Heart left ventricle (tissue), 13 donors: ENCODE measurements at regions not wholly inside any gene's neighbourhood (a gene's known extent, or its start where the extent isn't known, plus 50 kb on each side); places are given as distances from the start of the nearest gene placed in this dataset.

Source experiments
- POLR2A ChIP-seq, 2 donors: fragments of 450-650 bp; IDR thresholded peaks; one replicate each; pipeline ENCODE4 v1.6.1; 2017; ENCODE audit warnings: antibody characterized with exemption in 2 of 2, mild to moderate bottlenecking in 2 of 2, moderate library complexity in 2 of 2
- TF ChIP-seq, protein P1 (sequence below), 12 donors: fragments of 200-600 bp; sonication (generic) in 4 of 12; IDR thresholded peaks; one replicate each; pipeline versions ENCODE4 v1.5.0 to v1.8.0; 2018 to 2022; ENCODE audit warnings: antibody characterized with exemption in 12 of 12, mild to moderate bottlenecking in 5 of 12
- donor health status: ischemic (EF 13 %, LVEDD 7.1; RV severe dilation, severe dysfunction).
- donor health status: DM: no; HTN: yes; CAD: no.
- donor health status: DM: no; HTN: no; CAD: no.
- donor health status: ischemic (EF 25% LVEDD 6.9; RV normal size, moderate dysfunction).
- donor health status: ischemic (EF 25% LVEDD 5.7; RV mildly dilated, moderate dysfunction).
- donor health status: ischemic (EF 35%, LVEDD 5.7; RV mildly dilated, moderate dysfunction).
- donor health status: nonischemic (EF 11% LVEDD 7.7; RV severe dilation, severe dysfunction).
- donor health status: DM: yes; HTN: yes; CAD: no.
- donor health status: PGD.
- donor health status: ischemic (EF 29% LVEDD 5.4; RV normal size, mild dysfunction).
- donor health status: nonischemic (EF 23%, LVEDD 6.1; RV moderate dilation, normal function).

DNA sequence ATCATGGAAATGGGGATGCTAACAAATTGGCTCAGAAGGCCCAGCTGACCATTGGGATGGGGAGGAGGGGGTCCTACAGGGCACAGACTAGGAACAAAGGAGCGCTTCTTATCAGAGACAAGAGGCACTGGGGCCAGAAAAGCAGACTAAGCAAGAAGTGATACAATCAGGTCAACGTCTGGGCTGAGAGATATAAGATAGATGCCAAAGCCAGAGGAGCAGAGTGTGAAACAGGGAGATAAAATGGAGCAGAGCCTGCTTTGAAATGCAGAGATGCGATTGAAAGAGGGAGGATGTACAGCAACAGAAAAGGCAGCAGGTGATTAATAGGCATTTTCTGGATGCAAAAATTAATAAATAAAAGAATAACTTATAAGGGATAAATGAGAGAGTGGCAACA lies 127.5 kb upstream of the SAMSN1 start:
- TF ChIP-seq, protein P1, sequence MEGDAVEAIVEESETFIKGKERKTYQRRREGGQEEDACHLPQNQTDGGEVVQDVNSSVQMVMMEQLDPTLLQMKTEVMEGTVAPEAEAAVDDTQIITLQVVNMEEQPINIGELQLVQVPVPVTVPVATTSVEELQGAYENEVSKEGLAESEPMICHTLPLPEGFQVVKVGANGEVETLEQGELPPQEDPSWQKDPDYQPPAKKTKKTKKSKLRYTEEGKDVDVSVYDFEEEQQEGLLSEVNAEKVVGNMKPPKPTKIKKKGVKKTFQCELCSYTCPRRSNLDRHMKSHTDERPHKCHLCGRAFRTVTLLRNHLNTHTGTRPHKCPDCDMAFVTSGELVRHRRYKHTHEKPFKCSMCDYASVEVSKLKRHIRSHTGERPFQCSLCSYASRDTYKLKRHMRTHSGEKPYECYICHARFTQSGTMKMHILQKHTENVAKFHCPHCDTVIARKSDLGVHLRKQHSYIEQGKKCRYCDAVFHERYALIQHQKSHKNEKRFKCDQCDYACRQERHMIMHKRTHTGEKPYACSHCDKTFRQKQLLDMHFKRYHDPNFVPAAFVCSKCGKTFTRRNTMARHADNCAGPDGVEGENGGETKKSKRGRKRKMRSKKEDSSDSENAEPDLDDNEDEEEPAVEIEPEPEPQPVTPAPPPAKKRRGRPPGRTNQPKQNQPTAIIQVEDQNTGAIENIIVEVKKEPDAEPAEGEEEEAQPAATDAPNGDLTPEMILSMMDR (IDR thresholded peaks at IDR 0.05) = no peak
- no peak for TF ChIP-seq POLR2A (IDR thresholded peaks at IDR 0.05)
